ENCODE measurements at regions not wholly inside any gene's neighbourhood (a gene's known extent, or its start where the extent isn't known, plus 50 kb on each side); places are given as distances from the start of the nearest gene placed in this dataset.
"Not testable (repeated sequence)": the region's sequence is repeated elsewhere in the genome, so short reads cannot be mapped to it uniquely, and the experiment has no call there.

GRCh38 chr16:5207001-5207523 lies 109.5 kb upstream of the EEF2KMT start:
- no peaks in the 10 kb centered on the region for H3K4me1 ChIP-seq
- TF ChIP-seq CTCF (IDR thresholded peaks at IDR 0.05) (no peak), EP300 (IDR thresholded peaks at IDR 0.05) (no peak), POLR2A (IDR thresholded peaks at IDR 0.05) (no peak), POLR2AphosphoS5 (IDR thresholded peaks at IDR 0.05) (no peak)
- no peaks in the 10 kb centered on the region for H3K9me3 ChIP-seq
- no peak overlapping the region for H3K27ac ChIP-seq
- no peaks in the 10 kb centered on the region for H3K36me3 ChIP-seq
- ATAC-seq (ENCODE audit: low FRiP score in 2 of 2) (no peak), DNase-seq (peak in 1 of 2 donors; percentile 72)
- WGBS, 2 donors: 90 to 91% methylated on average over 26 of the region's 26 CpGs
- no peaks in the 10 kb centered on the region for H3K27me3 ChIP-seq
- H3K4me3 ChIP-seq: no peak overlapping the region

- no peak for ATAC-seq (ENCODE audit: low FRiP score in 2 of 2)
- Histone ChIP-seq H3K4me1 (no peaks in the 10 kb centered on the region), H3K4me3 (no peak overlapping the region), H3K36me3 (no peaks in the 10 kb centered on the region), H3K27ac (no peak overlapping the region), H3K27me3 (no peaks in the 10 kb centered on the region), H3K9me3 (no peaks in the 10 kb centered on the region)
- no peak for DNase-seq
- 75 to 81% methylated on average over 4 of the region's 4 CpGs for WGBS, 2 donors
- TF ChIP-seq CTCF (IDR thresholded peaks at IDR 0.05): no peak
- TF ChIP-seq EP300 (IDR thresholded peaks at IDR 0.05): no peak
- TF ChIP-seq POLR2A (IDR thresholded peaks at IDR 0.05): no peak
- TF ChIP-seq POLR2AphosphoS5 (IDR thresholded peaks at IDR 0.05): no peak
Measured at GRCh38 chr16:5206331-5206990, 108.9 kb upstream of the EEF2KMT start.

GRCh38 chr16:5205361-5206040 lies 107.9 kb upstream of the EEF2KMT start:
- Histone ChIP-seq H3K4me3 (no peak overlapping the region), H3K27ac (no peak overlapping the region), H3K4me1 (no peaks in the 10 kb centered on the region), H3K9me3 (no peaks in the 10 kb centered on the region), H3K27me3 (no peaks in the 10 kb centered on the region), H3K36me3 (no peaks in the 10 kb centered on the region)
- DNase-seq (no peak), ATAC-seq (ENCODE audit: low FRiP score in 2 of 2) (no peak)
- no peak for TF ChIP-seq EP300 (IDR thresholded peaks at IDR 0.05)
- no peak for TF ChIP-seq POLR2A (IDR thresholded peaks at IDR 0.05)
- TF ChIP-seq POLR2AphosphoS5 (IDR thresholded peaks at IDR 0.05): no peak
- no peak for TF ChIP-seq CTCF (IDR thresholded peaks at IDR 0.05)
- 71 to 76% methylated on average over 5 of the region's 5 CpGs for WGBS, 2 donors

- not testable (repeated sequence) for H3K27ac ChIP-seq; DNase-seq; H3K4me3 ChIP-seq; H3K27me3 ChIP-seq; H3K36me3 ChIP-seq; ATAC-seq (ENCODE audit: low FRiP score in 2 of 2); H3K9me3 ChIP-seq; H3K4me1 ChIP-seq
- 85 to 87% methylated on average over 8 to 14 of the region's 14 CpGs for WGBS, 2 donors
Measured at GRCh38 chr16:5203675-5204074, 106.1 kb upstream of the EEF2KMT start.

- DNase-seq: no peak
- no peaks in the 10 kb centered on the region for H3K4me1 ChIP-seq
- ATAC-seq (ENCODE audit: low FRiP score in 2 of 2): no peak
Measured at GRCh38 chr16:5200123-5200522, 102.5 kb upstream of the EEF2KMT start.

More at GRCh38 chr16:5200123-5200522, 102.5 kb upstream of the EEF2KMT start:
- H3K36me3 ChIP-seq: no peaks in the 10 kb centered on the region
- TF ChIP-seq POLR2A (IDR thresholded peaks at IDR 0.05) (no peak), EP300 (IDR thresholded peaks at IDR 0.05) (no peak), CTCF (IDR thresholded peaks at IDR 0.05) (no peak), POLR2AphosphoS5 (IDR thresholded peaks at IDR 0.05) (no peak)
- H3K27me3 ChIP-seq: no peaks in the 10 kb centered on the region
- H3K9me3 ChIP-seq: no peaks in the 10 kb centered on the region
- H3K27ac ChIP-seq: no peak overlapping the region
- H3K4me3 ChIP-seq: no peak overlapping the region
